Stimulated activated CD4-positive, alpha-beta T cell treated with anti-CD3 and anti-CD28 coated beads, Interleukin-12 subunit alpha, Interleukin-12 subunit beta, amount 100 ng/mL, for 48 hours (primary cell): ENCODE measurements at regions not wholly inside any gene's neighbourhood (a gene's known extent, or its start where the extent isn't known, plus 50 kb on each side); places are given as distances from the start of the nearest gene placed in this dataset.
"Not testable (repeated sequence)": the region's sequence is repeated elsewhere in the genome, so short reads cannot be mapped to it uniquely, and the experiment has no call there.

Experiments
- DNase-seq, 3 donors: peaks; one replicate each; pipeline ENCODE4 v3.0.0-alpha.2; 2020; ENCODE audit warnings: low read depth in 2 of 3, low spot score in 1 of 3

- DNase-seq: no peak
Observed at GRCh38 chr6:14591998-14592397, 474.4 kb downstream of the CD83 start.

GRCh38 chr6:14593286-14593685 is 475.7 kb downstream of the CD83 start:
- no peak for DNase-seq

GRCh38 chr6:14595751-14596150 is 478.2 kb downstream of the CD83 start:
- DNase-seq: no peak

- DNase-seq: no peak
Observed at GRCh38 chr6:14596410-14596809, 478.8 kb downstream of the CD83 start.

- no peak for DNase-seq
Observed at GRCh38 chr6:14597090-14597489, 479.5 kb downstream of the CD83 start.

GRCh38 chr6:14598017-14598864 is 480.7 kb downstream of the CD83 start:
- DNase-seq: no peak

GRCh38 chr6:14600306-14600705 is 482.7 kb downstream of the CD83 start:
- not testable (repeated sequence) for DNase-seq

GRCh38 chr6:14601490-14601889 is 483.9 kb downstream of the CD83 start:
- no peak for DNase-seq

- no peak for DNase-seq
Observed at GRCh38 chr6:14606353-14606752, 488.8 kb downstream of the CD83 start.

- no peak for DNase-seq
Observed at GRCh38 chr6:14610141-14610540, 492.6 kb downstream of the CD83 start.

GRCh38 chr6:14612016-14612980 is 494.7 kb downstream of the CD83 start:
- no peak for DNase-seq

- no peak for DNase-seq
Observed at GRCh38 chr6:14614631-14615030, 497.1 kb downstream of the CD83 start.

- DNase-seq: no peak
Observed at GRCh38 chr6:14616656-14617055, 499.1 kb downstream of the CD83 start.

GRCh38 chr6:14618759-14619418 is 501.3 kb downstream of the CD83 start:
- DNase-seq: no peak

GRCh38 chr6:14619419-14619781 is 501.8 kb downstream of the CD83 start:
- no peak for DNase-seq

- no peak for DNase-seq
Observed at GRCh38 chr6:14620522-14620921, 502.9 kb downstream of the CD83 start.

- DNase-seq: no peak
Observed at GRCh38 chr6:14621518-14621917, 503.9 kb downstream of the CD83 start.

GRCh38 chr6:14622085-14622484 is 504.5 kb downstream of the CD83 start:
- DNase-seq: no peak

- DNase-seq: no peak
Observed at GRCh38 chr6:14622909-14623505, 505.4 kb downstream of the CD83 start.

- DNase-seq: no peak
Observed at GRCh38 chr6:14625173-14625895, 507.8 kb downstream of the CD83 start.
